Vagina (tissue), 2 donors: ENCODE measurements at regions not wholly inside any gene's neighbourhood (a gene's known extent, or its start where the extent isn't known, plus 50 kb on each side); places are given as distances from the start of the nearest gene placed in this dataset.
"Not testable (repeated sequence)": the region's sequence is repeated elsewhere in the genome, so short reads cannot be mapped to it uniquely, and the experiment has no call there.

ENCODE experiments used
- DNase-seq, 2 donors: peaks; one replicate each; pipeline ENCODE4 v3.0.0-alpha.2; 2017; ENCODE audit errors: extremely low spot score in 2 of 2
- H3K27ac ChIP-seq: fragments of 200-600 bp; sonication (generic); one replicate; pipeline ENCODE4 v1.5.1; 2019
- H3K27me3 ChIP-seq: fragments of 200-600 bp; sonication (generic); one replicate; pipeline ENCODE4 v1.5.1; 2019
- H3K36me3 ChIP-seq, 2 donors: fragments of 200-600 bp; sonication (generic); one replicate each; pipeline ENCODE4 v1.5.1; 2017 to 2019
- H3K4me1 ChIP-seq: fragments of 200-600 bp; sonication (generic); one replicate; pipeline ENCODE4 v1.5.1; 2019
- H3K4me3 ChIP-seq, 2 donors: fragments of 200-600 bp; sonication (generic); 1 replicate in 1 of 2; 2 replicates in 1 of 2; pipeline ENCODE4 v1.5.1; 2016 to 2019
- H3K9me3 ChIP-seq: fragments of 200-600 bp; sonication (generic); one replicate; pipeline ENCODE4 v1.5.1; 2019
- CTCF ChIP-seq, 3 experiments: fragments of 450-650 bp in 2 of 3; fragments of 200-600 bp in 1 of 3; sonication (generic) in 1 of 3; IDR thresholded peaks; one replicate each; pipeline ENCODE4 v1.5.1; 2017 to 2019; ENCODE audit warnings: antibody characterized with exemption in 3 of 3, mild to moderate bottlenecking in 2 of 3, moderate library complexity in 2 of 3
- POLR2A ChIP-seq, 2 donors: fragments of 450-650 bp; IDR thresholded peaks; one replicate each; pipeline ENCODE4 v1.6.1; 2017; ENCODE audit warnings: antibody characterized with exemption in 2 of 2, mild to moderate bottlenecking in 2 of 2, moderate library complexity in 2 of 2
- POLR2AphosphoS5 ChIP-seq, 2 donors: sonication (generic); formaldehyde crosslinking; IDR thresholded peaks; one replicate each; pipeline ENCODE4 v1.9.0; 2017; ENCODE audit warnings: antibody characterized with exemption in 2 of 2, mild to moderate bottlenecking in 2 of 2, low read depth in 1 of 2; ENCODE audit not compliant: insufficient read depth in 1 of 2
- intact Hi-C: fragments of 100-400 bp; cut with DNase I; formaldehyde crosslinking; loops from one replicate; pipeline ENCODE4 v1.15.1; 2023

- Histone ChIP-seq H3K36me3 (peaks cover 0 to 8% of the 10 kb centered on the region in 2 donors), H3K9me3 (peaks cover 71% of the 10 kb centered on the region), H3K27me3 (no peaks in the 10 kb centered on the region), H3K4me1 (no peaks in the 10 kb centered on the region), H3K4me3 (no peak overlapping the region), H3K27ac (no peak overlapping the region)
- TF ChIP-seq POLR2A (IDR thresholded peaks at IDR 0.05): no peak
- no peak for TF ChIP-seq POLR2AphosphoS5 (IDR thresholded peaks at IDR 0.05; ENCODE audit: insufficient read depth in 1 of 2, low read depth in 1 of 2)
- no peak for TF ChIP-seq CTCF (IDR thresholded peaks at IDR 0.05)
- intact Hi-C loops: no loop called here
- DNase-seq: peak; percentile 85 to 94
Observed at GRCh38 chr9:40914772-40915659, 213.5 kb downstream of the FOXD4L6 start.

GRCh38 chr9:40913928-40914673 lies 214.4 kb downstream of the FOXD4L6 start:
- no peak overlapping the region for H3K27ac ChIP-seq
- H3K27me3 ChIP-seq: no peaks in the 10 kb centered on the region
- intact Hi-C loops: no loop called here
- DNase-seq: peak; percentile 85 to 96
- H3K4me1 ChIP-seq: no peaks in the 10 kb centered on the region
- H3K4me3 ChIP-seq: no peak overlapping the region
- H3K36me3 ChIP-seq: peaks cover 0 to 8% of the 10 kb centered on the region in 2 donors
- TF ChIP-seq CTCF (IDR thresholded peaks at IDR 0.05) (no peak), POLR2AphosphoS5 (IDR thresholded peaks at IDR 0.05; ENCODE audit: insufficient read depth in 1 of 2, low read depth in 1 of 2) (no peak), POLR2A (IDR thresholded peaks at IDR 0.05) (no peak)
- H3K9me3 ChIP-seq: peaks cover 70% of the 10 kb centered on the region

GRCh38 chr9:40913096-40913719 lies 215.3 kb downstream of the FOXD4L6 start:
- Histone ChIP-seq H3K27ac (no peak overlapping the region), H3K4me3 (no peak overlapping the region), H3K36me3 (peaks cover 0 to 8% of the 10 kb centered on the region in 2 donors), H3K4me1 (no peaks in the 10 kb centered on the region), H3K27me3 (no peaks in the 10 kb centered on the region), H3K9me3 (peaks cover 76% of the 10 kb centered on the region)
- DNase-seq: peak in 1 of 2 donors; percentile 58
- intact Hi-C loops: no loop called here
- no peak for TF ChIP-seq CTCF (IDR thresholded peaks at IDR 0.05)
- no peak for TF ChIP-seq POLR2A (IDR thresholded peaks at IDR 0.05)
- TF ChIP-seq POLR2AphosphoS5 (IDR thresholded peaks at IDR 0.05; ENCODE audit: insufficient read depth in 1 of 2, low read depth in 1 of 2): no peak

- intact Hi-C loops, H3K4me1 ChIP-seq, H3K36me3 ChIP-seq, H3K27ac ChIP-seq, H3K27me3 ChIP-seq, H3K4me3 ChIP-seq: not testable (repeated sequence)
- peak; percentile 80 to 84 for DNase-seq
- H3K9me3 ChIP-seq: peaks cover 82% of the 10 kb centered on the region
Observed at GRCh38 chr9:40912679-40913078, 215.8 kb downstream of the FOXD4L6 start.

GRCh38 chr9:40911647-40912046 lies 216.8 kb downstream of the FOXD4L6 start:
- H3K9me3 ChIP-seq: peaks cover 91% of the 10 kb centered on the region
- no peak overlapping the region for H3K4me3 ChIP-seq
- intact Hi-C loops: no loop called here
- no peaks in the 10 kb centered on the region for H3K4me1 ChIP-seq
- peaks cover 0 to 8% of the 10 kb centered on the region in 2 donors for H3K36me3 ChIP-seq
- DNase-seq: peak in 1 of 2 donors; percentile 78
- H3K27ac ChIP-seq: no peak overlapping the region
- H3K27me3 ChIP-seq: no peaks in the 10 kb centered on the region
- TF ChIP-seq CTCF (IDR thresholded peaks at IDR 0.05) (no peak), POLR2A (IDR thresholded peaks at IDR 0.05) (no peak), POLR2AphosphoS5 (IDR thresholded peaks at IDR 0.05; ENCODE audit: insufficient read depth in 1 of 2, low read depth in 1 of 2) (no peak)

GRCh38 chr9:40910995-40911394 lies 217.5 kb downstream of the FOXD4L6 start:
- H3K4me3 ChIP-seq, H3K27ac ChIP-seq, H3K36me3 ChIP-seq, intact Hi-C loops, H3K27me3 ChIP-seq, H3K4me1 ChIP-seq: not testable (repeated sequence)
- peaks cover 91% of the 10 kb centered on the region for H3K9me3 ChIP-seq
- DNase-seq: peak in 1 of 2 donors; percentile 52
